ENCODE measurements at regions not wholly inside any gene's neighbourhood (a gene's known extent, or its start where the extent isn't known, plus 50 kb on each side); places are given as distances from the start of the nearest gene placed in this dataset.
"Not testable (repeated sequence)": the region's sequence is repeated elsewhere in the genome, so short reads cannot be mapped to it uniquely, and the experiment has no call there.

DNA sequence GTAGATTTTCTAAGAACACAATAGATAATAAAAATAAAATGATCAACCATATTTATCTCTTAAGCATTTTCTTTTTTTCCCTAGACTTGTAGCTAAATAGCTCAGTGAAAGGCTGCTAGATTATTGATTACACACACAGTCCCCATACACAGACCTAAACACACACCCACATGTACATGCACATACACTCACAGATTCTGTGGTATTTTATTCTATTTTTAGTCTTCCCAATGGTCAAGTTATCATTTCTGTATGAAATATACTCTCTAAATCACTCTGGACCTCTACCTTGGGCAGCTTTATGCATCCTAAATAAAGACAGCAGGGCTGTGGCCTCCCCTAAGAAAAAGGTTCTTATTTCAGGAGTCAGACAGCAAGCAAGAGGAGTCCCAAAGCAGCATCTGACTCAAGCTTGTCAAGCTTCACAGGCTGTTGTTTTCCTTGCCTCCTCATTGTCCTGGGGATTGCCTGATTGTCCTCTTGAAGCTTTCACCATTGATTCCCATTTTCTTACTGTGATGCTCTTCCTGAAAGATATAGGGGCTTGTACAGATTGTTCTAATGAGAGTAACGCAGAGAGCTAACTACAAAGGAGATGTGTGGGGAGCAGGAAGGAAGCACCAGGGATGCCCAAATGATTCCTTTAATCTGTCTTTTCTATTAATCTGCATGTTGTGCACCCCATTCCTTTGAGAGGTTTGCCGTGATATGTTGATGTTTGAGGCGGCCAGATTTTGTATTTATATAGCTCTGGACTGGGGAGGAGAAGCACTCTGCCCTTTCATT, 986.5 kb downstream of the PCDH17 start:
- DNase-seq (ENCODE audit: low spot score), result no peak

DNA sequence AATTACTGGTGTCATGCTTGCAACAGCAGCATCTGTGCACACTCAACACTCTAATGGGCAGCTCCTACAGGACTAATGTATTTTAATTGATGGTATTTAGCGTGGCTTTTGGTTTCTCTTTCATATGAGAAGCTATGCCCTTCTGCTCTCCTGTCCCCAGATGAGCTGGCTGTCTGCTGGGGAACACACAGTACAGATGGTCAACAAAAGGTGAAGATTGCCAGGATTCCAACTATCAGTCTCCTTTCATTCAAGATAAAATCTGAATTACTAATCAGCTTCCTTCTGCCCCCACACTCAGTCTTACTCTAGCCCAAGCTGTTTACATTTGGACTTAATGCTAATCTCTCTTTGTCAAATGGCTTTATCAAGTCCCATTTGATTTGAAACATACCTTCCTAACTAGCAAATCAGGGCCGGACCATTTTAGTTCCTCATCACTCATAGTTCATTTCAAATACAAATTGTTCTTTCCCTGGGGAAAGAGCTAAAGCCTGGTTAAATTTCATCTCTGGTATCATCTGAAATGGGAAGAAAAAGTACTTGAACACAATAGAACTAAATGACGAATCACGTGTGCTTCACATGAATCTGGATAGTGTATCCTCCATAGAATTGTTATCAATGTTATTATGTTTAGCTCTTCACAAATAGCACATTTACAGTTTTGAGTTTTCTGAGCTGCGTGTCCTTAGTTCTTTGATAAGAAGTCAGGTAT, 988.0 kb downstream of the PCDH17 start:
- no peak for DNase-seq (ENCODE audit: low spot score)

DNA sequence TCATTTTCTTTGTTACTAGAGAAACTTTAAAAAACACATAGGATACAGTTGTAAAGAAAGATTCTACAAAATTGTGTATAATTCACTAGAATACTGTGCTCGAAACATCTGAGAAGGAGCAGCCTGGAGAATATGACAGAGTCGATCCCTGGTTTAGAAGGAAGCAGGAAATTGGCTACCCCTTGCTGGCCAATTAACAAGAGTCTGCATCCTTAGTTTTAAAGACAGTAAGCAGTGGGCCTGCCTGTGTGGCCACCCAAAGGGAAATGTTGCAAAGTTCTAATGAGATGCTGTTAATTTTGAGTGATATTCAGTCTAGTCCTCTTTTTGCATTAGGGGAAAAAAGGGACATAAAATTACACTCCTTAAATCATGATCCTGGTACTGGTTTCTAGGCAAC, 988.6 kb downstream of the PCDH17 start:
- no peak for DNase-seq (ENCODE audit: low spot score)

DNA sequence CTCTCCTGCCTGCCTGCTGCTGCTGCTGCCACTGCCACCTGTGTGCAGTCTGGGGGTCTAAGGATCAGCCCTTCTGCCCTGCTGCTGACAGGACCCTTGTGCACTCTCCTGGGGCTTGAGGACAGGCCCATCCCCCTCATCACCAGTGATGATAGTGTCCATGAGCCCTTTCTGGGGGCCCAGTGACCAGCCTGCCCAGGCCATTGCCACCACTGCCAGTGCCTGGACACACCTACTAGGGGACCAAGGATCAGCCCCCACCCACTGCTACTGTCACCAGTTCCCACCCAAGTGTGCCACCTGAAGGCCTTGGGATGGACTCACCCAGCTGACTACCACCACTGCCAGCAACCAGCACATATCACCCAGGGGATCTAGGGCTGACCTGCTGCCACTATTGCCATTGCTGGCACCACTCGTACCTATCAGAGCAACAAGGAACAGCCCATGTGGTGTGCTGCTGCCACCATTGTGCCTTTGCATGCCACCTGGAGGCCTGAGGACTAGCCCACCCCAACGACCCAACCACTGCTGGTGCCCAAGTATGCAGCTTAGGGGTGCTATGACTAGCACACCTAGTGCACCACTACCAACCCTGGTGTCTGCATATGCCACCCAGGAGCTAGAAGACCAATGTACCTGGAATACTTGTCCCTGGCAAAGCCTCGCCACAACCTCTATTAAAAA, 994.3 kb downstream of the PCDH17 start:
- DNase-seq (ENCODE audit: low spot score), result no peak

DNA sequence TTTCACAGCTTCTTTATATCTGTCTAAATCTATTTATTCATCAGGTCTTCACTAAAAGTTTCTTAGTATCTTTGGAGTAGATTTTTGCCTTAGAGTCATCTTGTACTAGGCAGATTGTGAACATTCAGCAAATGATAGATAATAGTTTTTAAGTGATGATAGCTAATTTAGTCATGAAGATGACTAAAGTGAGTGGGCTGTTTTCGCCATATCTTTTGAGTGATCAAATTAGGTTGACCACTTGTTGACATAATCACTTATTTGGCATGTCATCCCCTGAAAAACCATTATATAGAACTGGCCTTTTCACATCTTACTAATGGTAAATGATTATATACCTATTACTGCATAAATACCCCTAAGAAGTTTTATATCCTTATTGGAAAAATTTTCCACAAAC, 999.2 kb downstream of the PCDH17 start:
- no peak for DNase-seq (ENCODE audit: low spot score)

DNA sequence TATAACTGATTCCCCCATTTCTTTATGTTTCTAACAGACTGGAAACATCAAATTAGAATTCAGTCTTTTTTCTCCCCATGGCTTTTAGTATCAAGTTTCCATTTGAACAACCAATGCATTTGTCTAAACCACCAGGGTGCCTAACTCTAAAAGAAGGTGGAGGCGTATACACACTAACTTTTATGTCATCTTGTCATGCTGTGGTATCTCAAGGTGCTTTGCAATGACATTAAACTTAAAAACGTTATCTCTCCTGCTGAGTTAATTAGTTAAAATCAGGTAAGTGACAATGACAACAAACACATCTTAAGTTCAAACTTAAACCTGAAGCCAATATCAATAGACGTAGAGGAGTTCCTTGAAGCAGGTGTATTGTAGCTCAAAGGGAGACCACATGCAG, 1001.7 kb downstream of the PCDH17 start:
- no peak for DNase-seq (ENCODE audit: low spot score)

DNA sequence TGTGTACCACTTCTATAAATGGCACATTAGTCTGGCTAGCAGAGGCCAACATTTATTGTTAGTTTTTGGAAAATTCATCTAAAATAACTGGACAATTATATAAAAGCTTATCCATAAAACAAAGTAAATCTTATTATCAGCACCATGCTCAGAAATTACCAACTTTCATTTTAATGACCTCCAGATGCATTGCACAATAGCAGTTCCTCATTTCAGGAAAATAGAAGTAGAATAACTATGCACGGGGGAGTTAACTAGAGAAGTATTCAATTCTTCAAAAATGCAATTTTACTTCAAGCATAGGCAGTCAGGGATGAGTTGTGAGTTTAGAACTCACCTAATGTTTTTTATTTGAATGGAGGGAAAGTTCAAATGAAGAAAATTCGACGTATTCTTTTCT, 1023.5 kb downstream of the PCDH17 start:
- no peak for DNase-seq (ENCODE audit: low spot score)

DNA sequence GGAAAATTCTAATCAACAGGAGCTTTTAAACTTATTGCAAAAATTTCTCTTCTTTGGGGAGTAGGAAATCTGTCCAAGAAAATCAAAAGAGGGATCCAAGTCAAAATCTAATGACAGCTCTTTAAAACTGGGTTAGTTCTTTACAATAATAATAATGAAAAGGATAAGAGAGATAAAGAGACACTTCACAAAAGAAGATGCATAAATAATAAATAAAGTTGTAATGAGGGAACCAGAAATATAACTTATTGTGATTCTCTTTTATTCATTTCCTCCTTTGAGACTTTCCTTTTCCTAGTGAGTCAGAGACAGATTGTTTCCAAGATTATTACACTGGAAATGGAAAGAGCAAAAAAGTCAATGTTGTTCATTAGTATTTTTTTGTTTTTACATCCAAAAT, 1029.3 kb downstream of the PCDH17 start:
- no peak for DNase-seq (ENCODE audit: low spot score)

DNA sequence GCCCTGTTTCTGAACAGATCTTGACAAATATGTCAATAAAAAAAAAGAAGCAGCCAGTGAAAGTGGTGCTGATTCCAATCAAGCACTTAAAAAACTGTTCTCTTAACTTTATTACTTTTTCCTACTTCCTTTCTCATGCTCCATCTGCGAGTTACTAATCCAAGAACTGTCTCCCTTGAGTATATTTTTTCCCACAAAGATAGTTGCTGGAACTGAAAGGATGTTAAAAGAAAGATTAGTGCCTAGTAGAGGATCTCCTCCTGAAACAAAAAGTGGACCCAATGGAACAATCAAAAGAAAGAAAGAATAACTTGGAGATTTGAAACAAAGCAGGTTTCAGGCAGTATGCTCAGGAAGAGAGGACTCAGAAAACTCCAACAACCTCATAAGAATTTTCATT, 1034.8 kb downstream of the PCDH17 start:
- no peak for DNase-seq (ENCODE audit: low spot score)

DNA sequence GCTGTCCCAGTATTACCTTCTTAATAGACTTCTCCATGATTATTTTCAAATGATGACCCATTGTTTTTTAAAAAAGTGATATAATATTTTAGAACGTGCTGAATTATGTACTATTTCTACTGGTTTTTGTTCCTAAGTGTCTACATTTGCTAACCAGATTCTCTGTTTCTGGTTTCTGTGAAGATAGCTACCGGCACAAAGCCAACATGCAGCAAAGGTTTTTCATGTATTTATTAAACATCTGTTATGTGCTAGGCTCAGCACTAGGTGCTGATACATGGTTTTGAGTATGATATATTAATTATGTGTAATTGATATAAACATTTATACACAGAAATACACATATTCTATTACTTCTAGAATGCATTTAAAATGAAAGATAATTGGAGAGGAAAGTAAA, 1035.6 kb downstream of the PCDH17 start:
- DNase-seq (ENCODE audit: low spot score), result no peak

DNA sequence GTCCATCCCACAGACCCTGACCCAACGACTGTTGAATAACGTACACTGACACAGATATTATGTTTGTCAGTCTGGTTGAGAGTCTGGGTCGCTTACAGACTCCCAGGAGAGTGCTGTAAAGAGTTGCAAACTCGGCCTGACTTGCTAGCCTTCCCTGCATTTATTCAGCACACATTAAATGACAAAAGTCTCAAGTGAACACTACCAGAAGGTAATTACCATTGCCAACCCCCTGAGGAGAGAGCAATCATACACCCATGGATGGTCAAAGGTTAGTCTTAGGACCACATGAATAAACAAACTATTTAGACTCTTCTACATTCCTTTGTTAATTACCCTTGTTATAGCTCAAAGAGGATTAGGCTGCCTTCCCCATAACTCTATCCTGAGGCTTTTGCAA, 1048.6 kb downstream of the PCDH17 start:
- no peak for DNase-seq (ENCODE audit: low spot score)

DNA sequence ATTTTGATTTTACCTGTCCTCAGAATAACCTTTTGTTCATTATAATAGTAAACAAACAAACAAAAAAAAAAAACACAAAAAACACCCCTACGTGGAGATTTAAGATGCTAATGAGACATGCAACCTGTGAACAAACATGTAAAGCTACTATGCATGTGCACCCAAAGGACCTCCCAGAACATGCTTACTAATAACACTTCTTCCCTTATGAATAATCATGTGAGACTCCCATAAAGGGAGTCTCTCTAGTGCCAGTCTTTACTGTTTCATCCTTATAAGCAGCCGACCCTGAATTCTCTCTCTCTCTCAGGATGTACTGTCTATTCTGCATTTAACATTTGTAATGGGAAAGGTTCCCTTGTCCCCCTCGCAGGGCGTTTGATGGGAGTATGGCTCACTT, 1051.1 kb downstream of the PCDH17 start:
- DNase-seq (ENCODE audit: low spot score), result no peak

DNA sequence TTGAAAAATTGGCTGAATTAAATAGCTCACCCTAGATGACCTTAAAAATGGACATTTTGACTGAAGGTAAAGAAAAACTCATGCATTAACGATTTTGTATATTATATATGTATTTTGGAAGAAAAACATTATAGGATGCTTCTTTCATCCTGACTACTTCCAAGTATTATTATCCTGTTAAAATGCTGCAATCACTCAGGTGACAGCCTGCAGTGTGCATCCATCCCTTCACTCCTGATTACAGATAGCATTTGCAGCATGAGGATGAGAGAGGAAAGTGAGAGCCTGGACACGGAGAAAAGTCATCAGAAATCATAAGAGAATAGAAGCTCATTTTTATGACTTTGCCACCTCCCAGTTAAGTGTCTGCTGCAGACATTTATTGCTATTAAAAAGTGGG, 1055.6 kb downstream of the PCDH17 start:
- DNase-seq (ENCODE audit: low spot score), result no peak

DNA sequence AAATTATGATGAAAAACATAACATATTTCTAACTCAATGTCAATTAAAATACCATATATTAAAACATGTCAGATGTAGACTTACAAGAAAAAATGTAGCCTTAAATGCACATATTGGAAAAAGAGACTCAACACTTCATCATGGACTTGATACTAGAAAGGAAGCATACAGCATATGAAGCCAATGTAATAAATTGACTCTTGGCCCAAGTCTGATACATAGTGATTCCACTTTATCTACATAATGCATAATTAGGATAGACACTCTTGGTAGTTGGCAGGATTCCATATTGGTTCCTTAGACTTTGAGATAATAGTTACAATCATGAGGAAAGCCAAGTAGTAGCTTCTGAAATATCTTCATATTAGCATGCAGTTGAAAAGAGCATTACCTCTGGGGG, 1067.0 kb downstream of the PCDH17 start:
- no peak for DNase-seq (ENCODE audit: low spot score)

DNA sequence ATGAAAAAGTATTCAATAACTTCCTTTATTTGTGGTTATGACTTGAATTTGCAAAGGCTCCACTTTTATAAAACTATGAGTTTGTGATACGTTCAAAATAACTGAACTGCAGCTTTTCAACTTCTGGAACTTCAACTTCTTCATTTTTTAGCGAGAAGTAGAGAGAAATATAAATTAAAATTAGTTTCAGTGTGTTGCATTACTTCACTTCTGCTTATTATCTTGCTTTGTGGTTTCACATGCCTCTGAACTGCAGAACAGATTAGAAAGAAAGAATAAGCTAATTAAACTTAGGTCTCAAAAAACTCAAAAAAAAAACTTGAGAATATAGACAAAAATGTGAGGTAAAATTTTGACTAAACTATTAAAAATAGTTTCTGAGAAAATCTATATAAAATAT, 1073.4 kb downstream of the PCDH17 start:
- no peak for DNase-seq (ENCODE audit: low spot score)

DNA sequence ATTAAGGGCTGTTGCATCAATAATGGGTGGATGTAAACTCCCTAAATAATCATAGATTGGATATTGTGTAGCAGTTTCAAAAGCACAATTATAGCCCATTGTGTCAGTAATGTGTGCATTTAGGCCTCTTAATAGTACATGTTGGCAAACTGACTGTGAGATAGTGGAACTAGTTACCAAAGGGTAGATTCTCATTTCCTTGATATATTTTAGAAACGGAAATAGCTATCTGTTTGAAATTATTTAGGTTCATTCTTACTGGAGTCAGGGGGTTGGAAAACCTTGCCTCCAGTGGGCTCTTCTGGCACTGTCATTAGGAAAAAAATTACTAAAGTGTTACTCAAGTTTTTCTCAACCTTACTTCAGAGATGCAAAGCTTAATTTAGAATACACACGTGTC, 1074.9 kb downstream of the PCDH17 start:
- no peak for DNase-seq (ENCODE audit: low spot score)

DNA sequence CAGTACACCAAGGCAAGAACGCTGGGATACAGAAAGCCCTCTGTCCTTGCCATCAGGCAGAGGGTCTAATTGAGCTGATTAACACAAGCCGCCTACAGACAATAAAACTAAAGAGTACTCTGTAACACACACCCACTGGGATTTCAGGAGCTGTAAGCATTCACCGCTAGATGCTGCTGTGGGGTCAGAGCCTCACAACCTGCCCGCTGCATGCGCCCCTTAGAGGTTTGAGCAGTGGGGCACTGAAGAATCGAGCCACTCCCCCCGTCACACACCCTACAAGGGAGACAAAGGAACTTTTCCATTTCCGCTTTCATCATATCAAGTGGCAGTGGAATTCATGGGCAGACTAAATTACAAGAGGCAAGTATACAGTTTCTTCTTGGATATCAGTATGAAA, 1080.6 kb downstream of the PCDH17 start:
- no peak for DNase-seq (ENCODE audit: low spot score)

DNA sequence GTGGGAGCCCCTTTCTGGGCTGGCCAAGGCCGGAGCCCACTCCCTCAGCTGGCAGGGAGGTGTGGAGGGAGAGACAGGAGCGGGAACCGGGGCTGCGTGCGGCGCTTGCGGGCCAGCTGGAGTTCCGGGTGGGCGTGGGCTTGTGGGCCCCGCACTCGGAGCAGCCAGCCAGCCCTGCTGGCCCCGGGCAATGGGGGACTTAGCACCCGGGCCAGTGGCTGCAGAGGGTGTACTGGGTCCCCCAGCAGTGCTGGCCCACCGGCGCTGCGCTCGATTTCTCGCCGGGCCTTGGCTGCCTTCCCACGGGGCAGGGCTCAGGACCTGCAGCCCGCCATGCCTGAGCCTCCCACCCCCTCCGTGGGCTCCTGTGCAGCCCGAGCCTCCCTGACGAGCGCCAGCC, 1082.5 kb downstream of the PCDH17 start:
- DNase-seq (ENCODE audit: low spot score), result not testable (repeated sequence)

DNA sequence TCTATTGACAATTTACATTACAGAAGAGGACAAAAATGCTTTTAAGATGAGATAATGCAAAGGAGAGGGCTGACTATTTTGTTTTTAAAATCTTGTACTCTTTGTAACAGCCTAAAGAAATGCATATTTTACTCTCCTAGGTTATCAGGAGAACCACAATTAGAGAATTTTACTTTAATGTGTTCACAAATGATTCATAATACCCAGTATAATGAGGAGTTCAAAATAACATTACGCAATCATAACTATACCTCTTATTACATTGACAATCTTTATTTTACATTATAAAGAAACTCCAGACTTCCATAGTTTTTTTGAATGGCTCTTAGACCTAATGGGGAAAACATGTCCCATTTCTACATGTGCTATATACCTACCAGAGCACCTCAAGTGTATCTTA, 1089.7 kb downstream of the PCDH17 start:
- DNase-seq (ENCODE audit: low spot score), result no peak

DNA sequence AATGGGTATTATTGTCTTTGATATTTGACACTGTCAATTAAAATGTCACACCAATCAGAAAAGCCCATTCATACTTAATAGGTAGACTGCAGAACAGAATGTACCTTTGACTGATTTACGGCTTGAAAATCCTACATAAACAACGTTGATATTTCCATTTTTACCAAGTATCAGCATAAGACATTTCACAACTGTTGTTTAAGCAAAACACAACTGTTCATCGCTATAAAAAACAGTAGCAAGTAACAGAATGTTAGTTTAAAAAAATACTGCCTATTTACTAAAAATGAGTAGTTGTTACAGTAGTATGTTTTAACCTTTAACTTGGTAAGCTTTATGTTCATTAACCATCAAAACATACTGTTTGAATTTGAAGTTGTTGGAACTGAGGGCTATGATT, 1096.6 kb downstream of the PCDH17 start:
- DNase-seq (ENCODE audit: low spot score), result no peak

DNA sequence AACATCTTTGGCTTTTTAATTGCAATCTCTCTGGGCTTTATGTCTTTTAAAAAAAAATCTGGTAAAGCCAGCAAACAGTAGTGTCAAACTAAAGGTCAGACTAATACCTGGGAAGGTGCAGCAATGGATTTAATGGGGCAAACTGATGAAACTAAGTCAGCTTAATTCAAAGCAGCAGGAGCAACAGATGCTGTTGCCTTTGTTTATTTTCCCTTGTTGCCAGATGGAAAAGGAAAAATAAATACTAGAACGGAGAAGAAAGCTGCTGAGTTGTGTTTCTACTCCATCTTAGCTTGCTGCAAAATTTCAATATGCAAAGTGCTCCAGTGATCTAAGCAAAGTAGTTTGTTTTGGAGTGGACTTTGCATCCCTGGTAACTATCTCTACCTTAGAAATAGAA, 1097.8 kb downstream of the PCDH17 start:
- DNase-seq (ENCODE audit: low spot score), result no peak

DNA sequence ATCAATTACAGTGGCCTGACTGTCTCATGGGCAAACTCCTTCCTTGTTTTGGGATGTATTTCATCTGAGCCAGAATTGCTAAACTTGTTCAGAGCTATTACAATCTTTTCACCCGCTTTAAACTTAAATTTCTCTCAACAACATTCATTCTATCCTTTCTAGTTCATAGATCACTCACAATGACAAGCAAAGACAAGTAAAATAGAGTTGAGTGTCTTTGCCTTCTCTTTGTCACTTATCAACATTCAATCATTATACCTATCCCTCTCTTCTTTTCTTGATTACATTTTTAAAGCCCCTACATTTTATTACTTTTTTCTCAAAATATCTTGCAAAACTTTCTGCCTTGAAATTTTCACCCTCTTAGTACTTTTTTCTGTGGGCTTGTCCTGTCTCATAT, 1113.1 kb downstream of the PCDH17 start:
- DNase-seq (ENCODE audit: low spot score), result no peak

DNA sequence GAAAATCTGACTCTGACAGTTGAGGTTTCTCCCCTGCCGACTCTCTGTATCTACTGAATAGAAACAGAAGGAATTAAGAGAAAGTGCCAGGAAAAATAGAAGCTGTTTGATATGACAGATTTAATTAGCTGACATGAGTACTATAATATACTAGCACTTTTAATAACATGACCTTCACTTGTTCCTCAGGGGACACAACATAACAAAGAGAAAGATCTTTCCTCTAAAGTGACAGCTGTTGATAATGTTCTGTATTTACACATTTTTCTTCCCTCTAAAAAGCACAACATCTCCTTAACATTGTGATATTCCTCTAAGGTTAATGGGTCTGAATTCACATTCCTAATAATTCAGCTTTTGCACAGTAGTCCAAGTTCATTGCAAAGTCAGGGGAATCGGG, 1136.0 kb downstream of the PCDH17 start:
- DNase-seq (ENCODE audit: low spot score), result no peak

Data from ureter (tissue), 1 donor.